Stimulated activated CD4-positive, alpha-beta T cell treated with anti-CD3 and anti-CD28 coated beads, Interleukin-15, amount 100 ng/mL, for 48 hours (primary cell): ENCODE measurements at regions not wholly inside any gene's neighbourhood (a gene's known extent, or its start where the extent isn't known, plus 50 kb on each side); places are given as distances from the start of the nearest gene placed in this dataset.

Experiments used
- DNase-seq, 2 donors: peaks; one replicate each; pipeline ENCODE4 v3.0.0-alpha.2; 2020; ENCODE audit warnings: low read depth in 2 of 2

GRCh38 chr4:138085736-138086305 is 156.3 kb downstream of the SLC7A11 start:
- no peak for DNase-seq

GRCh38 chr4:138078751-138079520 is 163.2 kb downstream of the SLC7A11 start:
- DNase-seq, result no peak

- DNase-seq, result no peak
Measured at GRCh38 chr4:138078253-138078652, 163.9 kb downstream of the SLC7A11 start.

- DNase-seq, result no peak
Measured at GRCh38 chr4:138076561-138076960, 165.6 kb downstream of the SLC7A11 start.

GRCh38 chr4:138070816-138071215 is 171.3 kb downstream of the SLC7A11 start:
- no peak for DNase-seq

- DNase-seq, result no peak
Measured at GRCh38 chr4:138063581-138063980, 178.6 kb downstream of the SLC7A11 start.

GRCh38 chr4:138062929-138063328 is 179.2 kb downstream of the SLC7A11 start:
- DNase-seq, result no peak

- DNase-seq, result no peak
Measured at GRCh38 chr4:138056541-138056940, 185.6 kb downstream of the SLC7A11 start.

- DNase-seq, result no peak
Measured at GRCh38 chr4:138055890-138056289, 186.3 kb downstream of the SLC7A11 start.

GRCh38 chr4:138053641-138054301 is 188.4 kb downstream of the SLC7A11 start:
- no peak for DNase-seq

- DNase-seq, result no peak
Measured at GRCh38 chr4:138052806-138053632, 189.1 kb downstream of the SLC7A11 start.

- DNase-seq, result no peak
Measured at GRCh38 chr4:138051157-138051556, 191.0 kb downstream of the SLC7A11 start.

- DNase-seq, result no peak
Measured at GRCh38 chr4:138050601-138051000, 191.5 kb downstream of the SLC7A11 start.

GRCh38 chr4:138049355-138049754 is 192.8 kb downstream of the SLC7A11 start:
- DNase-seq, result no peak

- DNase-seq, result no peak
Measured at GRCh38 chr4:138047290-138047689, 194.9 kb downstream of the SLC7A11 start.

GRCh38 chr4:138045036-138045435 is 197.1 kb downstream of the SLC7A11 start:
- DNase-seq, result no peak

- DNase-seq, result no peak
Measured at GRCh38 chr4:138039010-138039409, 203.1 kb downstream of the SLC7A11 start.

- no peak for DNase-seq
Measured at GRCh38 chr4:138037696-138038095, 204.5 kb downstream of the SLC7A11 start.

GRCh38 chr4:138035781-138036258 is 206.3 kb downstream of the SLC7A11 start:
- DNase-seq, result no peak

- no peak for DNase-seq
Measured at GRCh38 chr4:138034871-138035270, 207.3 kb downstream of the SLC7A11 start.

GRCh38 chr4:138032222-138032621 is 209.9 kb downstream of the SLC7A11 start:
- DNase-seq, result no peak

- DNase-seq, result no peak
Measured at GRCh38 chr4:138030375-138030774, 211.8 kb downstream of the SLC7A11 start.
